ENCODE measurements at regions not wholly inside any gene's neighbourhood (a gene's known extent, or its start where the extent isn't known, plus 50 kb on each side); places are given as distances from the start of the nearest gene placed in this dataset.

DNA sequence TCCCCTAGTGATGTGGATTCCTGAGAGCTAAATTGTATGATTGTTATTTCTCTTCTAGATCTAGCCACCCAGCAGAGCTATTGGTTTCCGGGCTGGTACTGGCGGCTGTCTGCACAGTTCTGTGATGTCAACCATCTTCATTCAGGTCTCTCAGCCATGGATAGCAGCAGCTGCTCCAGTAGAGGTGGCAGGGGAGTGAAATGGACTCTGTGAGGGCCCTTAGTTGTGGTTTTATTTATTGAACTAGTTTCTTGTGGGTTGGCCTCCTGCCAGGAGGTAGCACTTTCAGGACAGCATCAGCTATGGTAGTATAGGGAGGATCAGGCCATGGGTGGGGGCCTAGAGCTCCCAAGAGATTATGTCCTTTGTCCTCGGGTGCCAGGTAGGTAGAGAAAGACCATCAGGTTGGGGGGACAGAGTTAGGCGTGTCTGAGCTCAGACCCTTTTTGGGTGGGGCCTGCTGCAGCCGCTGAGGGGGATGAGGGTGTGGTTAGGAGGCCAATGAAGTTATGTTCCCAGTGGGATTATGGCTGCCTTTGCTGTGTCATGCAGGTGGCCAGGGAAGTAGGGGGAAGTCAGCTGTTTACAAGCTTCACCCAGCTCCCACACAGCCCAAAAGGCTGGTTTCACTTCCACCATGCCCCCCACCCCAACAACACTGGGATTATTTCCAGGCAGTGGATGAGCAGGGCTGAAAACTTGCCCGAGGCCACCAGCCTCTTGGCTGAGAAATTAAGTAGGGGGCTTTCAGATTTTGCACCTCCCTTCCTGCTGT is 55.1 kb upstream of the RGS4 start:
- no peak for DNase-seq

- no peak for DNase-seq
Measured at GRCh38 chr1:163006051-163006834, 62.9 kb upstream of the RGS4 start.

DNA sequence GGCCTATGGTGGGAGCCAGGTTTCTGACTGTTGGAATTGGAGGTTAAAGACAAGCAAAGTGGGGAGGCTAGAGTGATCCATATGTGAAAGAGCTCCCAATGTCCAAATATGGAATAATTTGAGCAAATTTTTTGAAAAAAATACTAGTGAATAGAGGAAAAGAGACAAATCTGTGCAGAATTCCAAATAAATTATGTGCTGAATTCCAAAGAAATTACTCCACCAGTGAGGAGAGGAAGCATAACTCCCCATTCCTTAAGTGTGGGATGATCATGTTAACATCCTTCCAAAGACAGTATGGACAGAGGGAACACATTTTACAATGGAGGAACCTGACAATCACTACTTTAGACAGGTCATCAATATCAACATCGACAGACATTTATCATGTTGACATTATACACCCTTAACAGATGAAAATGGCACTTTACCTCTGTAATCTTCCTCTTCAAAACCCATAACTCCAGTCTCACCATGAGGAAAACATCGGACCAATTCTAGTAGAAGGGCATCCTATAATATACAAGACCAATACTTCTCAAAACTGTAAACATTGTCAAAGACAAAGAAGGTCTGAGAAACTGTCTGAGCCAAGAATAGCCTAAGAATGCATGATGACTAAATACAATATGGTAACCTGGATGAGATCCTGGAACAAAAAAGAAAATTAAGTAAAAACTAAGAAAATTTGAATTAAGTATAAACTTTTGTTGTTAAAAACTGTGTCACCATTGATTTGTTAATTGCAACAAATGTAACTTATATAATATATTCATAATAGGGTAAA is 71.5 kb upstream of the RGS4 start:
- no peak for DNase-seq

DNA sequence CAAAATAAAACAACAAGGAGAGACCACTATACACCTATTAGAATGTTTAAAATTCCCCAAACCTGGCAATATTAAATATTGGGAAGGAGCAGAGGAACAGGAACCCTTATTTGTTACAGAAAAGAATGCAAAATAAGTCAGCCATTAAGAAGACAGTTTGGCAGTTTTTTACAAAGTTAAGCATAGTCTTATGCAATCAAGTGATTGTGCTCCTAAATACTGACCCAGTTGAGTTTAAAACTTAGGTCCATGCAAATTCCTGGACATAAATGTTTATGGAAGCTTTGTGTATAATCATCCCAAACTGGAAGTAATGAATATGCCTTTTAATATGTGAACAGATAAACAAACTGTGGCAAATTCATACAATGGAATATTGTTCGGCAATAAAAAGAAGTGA is 72.9 kb upstream of the RGS4 start:
- no peak for DNase-seq

- DNase-seq: no peak
Measured at GRCh38 chr1:162994921-162995320, 74.2 kb upstream of the RGS4 start.

DNA sequence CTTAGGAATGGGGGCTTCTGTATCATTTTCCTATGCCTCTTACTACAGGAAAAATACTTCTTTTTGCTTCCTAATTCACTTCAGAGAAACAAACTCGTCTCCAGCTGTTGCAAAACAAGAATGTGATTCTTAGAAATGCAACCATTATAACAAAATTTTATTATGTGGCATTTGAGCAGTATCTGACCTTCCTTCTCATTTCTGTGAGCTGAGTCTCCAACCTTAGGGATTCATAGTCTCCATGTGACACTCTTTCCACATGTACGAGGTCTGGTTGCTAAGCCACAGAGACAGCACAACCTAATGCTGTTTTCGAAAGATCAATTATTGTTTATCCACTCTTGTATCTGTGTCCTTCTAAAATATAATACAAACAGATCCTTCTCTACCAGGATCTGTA is 75.3 kb upstream of the RGS4 start:
- DNase-seq: no peak

GRCh38 chr1:162992945-162993344 is 76.2 kb upstream of the RGS4 start:
- no peak for DNase-seq

DNA sequence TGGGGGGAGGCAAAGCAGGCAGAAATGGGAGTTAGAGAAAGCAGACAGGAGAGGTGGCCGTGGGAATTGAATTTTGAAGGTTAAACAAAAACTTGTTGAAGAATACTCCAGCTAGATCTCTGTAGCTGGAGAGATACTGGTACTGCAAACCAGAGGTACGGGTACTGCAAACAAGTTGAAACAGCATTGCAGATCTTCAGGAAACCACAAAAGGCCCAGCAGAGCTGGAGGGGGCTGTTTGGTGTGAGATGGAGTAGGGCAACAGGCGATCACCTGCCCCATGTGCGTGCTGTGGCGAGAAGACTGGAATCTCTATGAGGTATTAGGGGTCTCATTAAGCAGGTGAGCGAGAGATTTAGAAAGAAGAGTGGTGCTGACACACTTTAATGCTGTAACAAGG is 77.7 kb upstream of the RGS4 start:
- no peak for DNase-seq

GRCh38 chr1:162990665-162991064 is 78.5 kb upstream of the RGS4 start:
- no peak for DNase-seq

- no peak for DNase-seq
Measured at GRCh38 chr1:162988869-162989268, 80.3 kb upstream of the RGS4 start.

DNA sequence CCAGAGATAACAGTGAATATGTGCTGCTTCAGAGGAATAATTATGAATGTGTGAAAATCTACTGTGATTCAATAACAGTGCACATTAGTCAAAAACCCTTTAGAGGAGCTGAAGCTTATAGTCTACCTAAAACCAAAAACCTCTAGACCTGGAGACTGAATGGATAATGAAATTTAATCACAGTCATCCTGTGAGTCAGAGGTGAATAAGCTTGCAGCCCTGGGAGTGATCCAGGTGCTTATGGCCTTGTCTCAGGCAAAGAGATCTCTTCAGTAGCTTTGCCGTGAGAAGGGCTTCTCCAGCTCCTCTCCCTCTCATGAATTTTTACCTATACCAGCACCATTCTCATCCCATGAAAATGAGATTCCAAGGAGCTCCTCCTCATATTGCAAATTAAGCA is 81.3 kb upstream of the RGS4 start:
- DNase-seq: no peak

DNA sequence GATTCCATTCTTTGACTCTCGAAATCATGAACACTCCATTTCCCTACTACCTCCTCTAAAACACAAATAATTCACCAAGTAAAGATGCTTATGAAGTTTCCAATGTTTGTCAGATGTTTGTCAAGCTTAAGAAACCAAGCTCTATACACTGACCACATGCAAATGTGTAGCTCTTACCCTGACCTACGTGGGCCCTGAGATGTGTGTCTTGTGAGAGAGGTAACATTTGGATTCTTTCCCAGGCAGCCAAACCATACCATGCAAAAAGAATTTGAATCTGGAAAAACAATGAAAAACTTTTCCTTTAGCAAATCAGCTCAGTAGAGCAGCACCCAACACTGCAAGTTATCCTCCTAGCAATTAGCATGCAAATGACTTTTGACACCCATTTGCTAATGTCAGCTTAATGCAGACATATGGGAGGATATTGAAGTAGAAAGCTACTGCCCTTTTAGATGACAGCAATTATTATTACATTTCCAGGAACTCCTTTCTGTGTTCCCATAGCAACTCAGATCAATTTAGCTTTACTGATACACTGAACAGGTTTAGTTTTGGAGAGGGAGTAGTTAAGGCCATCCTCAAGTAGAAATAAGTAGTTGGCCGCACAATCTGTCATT is 83.2 kb upstream of the RGS4 start:
- no peak for DNase-seq

GRCh38 chr1:162984699-162985098 is 84.5 kb upstream of the RGS4 start:
- no peak for DNase-seq

DNA sequence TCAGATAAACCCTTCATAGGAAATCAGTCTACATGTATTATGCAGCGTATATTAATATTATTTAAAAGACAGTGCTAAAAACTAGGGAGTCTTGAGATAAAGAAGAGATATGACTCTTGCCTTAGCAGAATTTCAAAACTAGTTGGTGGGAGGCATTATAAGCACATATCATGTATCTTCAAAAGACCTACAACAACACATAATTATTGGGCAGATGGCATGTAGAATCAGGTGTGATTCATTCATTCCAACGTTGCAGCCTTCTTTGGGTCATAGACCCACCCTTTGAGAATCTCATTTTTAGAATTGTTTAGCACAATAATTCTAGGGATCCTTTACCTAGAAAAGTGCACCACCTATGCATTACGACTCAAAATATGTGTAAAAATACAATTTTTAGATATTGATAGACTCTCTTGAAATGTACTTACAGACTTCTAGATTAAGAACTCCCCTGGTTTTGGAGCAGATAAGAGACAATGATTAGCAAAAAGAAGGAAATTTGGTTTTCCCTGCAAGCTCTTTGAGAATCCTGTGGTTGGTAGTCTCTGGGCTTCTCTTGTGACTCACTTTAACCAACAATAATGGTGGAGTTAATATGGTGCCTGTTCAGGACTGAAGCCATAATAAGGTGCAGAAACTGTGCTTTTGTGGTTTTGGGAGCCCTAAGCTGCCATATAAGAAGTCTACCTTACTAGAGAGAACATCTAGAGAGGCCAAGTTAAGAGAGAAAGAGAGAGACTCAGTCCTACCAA is 85.3 kb upstream of the RGS4 start:
- DNase-seq: no peak

DNA sequence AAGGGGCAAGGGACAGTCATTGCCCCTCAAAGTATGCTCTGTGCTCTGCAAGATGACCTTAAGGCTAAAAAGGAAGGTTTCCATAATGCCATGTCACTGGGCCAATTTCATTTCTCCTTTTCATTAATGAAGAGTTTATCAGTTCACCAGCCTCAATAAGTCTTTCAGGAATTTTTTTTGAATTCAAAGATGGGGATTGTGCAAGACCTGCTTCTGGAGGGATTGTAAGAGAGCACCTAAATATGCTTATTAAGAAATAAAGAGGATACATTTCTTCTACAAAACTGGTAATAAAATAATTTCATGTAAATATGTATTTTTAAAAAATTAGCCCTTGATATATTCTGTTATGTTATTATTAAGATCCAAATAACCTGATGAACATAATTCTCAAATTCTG is 86.8 kb upstream of the RGS4 start:
- DNase-seq: no peak

GRCh38 chr1:162977944-162978568 is 91.1 kb upstream of the RGS4 start:
- no peak for DNase-seq

- no peak for DNase-seq
Measured at GRCh38 chr1:162976628-162977027, 92.5 kb upstream of the RGS4 start.

DNA sequence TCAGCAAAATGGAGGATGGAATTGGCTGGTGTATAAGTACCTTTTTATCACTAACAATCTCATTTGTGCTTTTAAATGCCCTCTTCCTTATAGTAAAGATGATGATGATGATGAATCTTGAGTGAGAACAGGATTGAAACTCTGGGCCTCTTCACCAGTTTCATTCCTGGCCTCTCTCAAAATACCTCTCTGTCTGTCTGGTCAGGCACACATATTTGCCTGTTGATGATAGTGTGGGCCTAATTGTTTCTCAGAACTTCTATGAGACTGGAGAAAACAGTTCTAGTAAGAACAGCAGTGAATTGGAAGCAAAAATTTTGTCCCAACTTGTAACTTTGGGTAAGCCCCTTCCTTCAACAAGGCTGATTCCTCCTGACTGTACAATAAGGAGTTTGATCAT is 94.4 kb upstream of the RGS4 start:
- DNase-seq: no peak

DNA sequence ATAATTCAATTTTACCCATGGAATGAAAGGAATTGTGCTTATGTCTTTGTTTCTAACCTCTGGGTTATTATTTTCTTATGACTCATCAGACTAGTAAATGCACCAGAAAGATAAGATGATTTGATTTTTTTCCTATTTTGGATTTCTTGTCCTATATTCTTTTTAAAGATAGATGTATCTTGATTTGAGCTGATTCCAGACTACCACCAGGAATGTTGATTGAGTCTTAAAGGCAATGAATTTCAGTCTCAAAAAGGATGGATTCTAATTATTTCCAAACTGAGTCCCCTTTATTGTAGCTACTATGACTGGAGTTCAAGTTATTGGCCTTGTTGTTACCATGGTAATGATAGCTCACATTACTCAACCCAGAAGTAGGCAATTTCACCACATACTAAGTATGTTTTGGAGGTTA is 95.8 kb upstream of the RGS4 start:
- no peak for DNase-seq

GRCh38 chr1:162972773-162973172 is 96.4 kb upstream of the RGS4 start:
- no peak for DNase-seq

DNA sequence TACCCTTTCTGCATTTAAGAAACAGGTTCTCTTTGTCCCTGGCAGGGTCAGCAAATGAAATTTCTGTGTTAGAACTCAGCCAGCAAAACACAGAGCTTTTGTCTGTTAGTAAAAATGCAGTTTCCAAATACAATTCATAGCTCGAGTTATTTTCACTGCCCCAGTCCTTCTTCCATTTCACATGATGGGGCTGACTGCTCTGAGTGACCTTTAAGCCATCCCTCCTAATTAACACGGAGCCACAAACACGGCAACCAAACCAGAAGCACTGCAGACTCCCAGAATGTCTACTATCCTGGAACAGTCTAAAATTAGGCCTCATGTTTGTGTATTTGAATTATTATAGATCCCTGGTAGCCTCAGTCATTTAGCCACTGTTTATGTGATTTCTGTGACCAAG is 99.1 kb upstream of the RGS4 start:
- DNase-seq: no peak

DNA sequence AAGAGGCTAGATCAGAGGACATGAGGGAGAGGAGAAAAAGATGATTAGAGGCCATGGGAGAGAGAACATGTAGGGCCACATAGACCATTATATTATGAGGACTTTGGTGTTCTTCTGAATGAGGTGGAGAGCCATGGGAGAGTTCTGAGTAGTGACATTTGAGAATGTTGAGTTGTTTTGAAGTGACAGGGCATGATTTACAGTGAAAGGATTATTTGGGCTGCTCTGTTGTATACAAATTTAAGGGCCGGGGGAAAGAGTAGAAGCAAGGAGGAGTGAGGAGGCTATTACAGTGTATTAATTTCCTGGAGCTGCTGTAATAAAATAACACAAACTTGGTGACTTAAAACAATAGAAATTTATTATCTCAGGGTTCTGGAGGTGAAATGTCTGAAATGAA is 102.5 kb upstream of the RGS4 start:
- DNase-seq: no peak

Data from suppressor macrophage (primary cell).